ENCODE measurements at regions not wholly inside any gene's neighbourhood (a gene's known extent, or its start where the extent isn't known, plus 50 kb on each side); places are given as distances from the start of the nearest gene placed in this dataset.
"Not testable (repeated sequence)": the region's sequence is repeated elsewhere in the genome, so short reads cannot be mapped to it uniquely, and the experiment has no call there.

DNA sequence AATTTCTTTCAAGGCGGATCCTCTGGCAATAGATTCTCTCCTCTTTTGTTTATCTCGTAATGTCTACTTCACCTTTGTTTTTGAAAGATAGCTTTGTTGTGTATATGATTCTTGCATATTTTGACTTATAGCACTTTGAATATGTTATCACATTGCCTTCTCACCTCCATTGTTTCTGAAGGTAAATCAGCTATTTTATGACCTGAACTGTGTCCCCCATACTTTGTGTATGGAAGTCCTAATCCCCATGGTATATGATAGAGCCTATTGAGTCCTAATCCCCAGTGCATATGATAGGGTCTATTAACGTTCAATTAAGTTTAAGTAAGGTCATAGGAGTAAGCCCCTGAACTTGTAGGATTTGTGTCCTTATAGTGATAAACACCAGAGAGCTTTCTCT, 910.2 kb upstream of the NUDT12 start:
- Histone ChIP-seq H3K4me3 (ENCODE audit: low read length in 3 of 3) (no peak overlapping the region), H3K9me3 (ENCODE audit: control insufficient read depth in 3 of 3, low read length in 3 of 3) (peaks cover 0 to 10% (median 0%) of the 10 kb centered on the region in 3 donors), H3K4me1 (ENCODE audit: control insufficient read depth in 3 of 3, insufficient read depth in 3 of 3, low read length in 3 of 3) (no peaks in the 10 kb centered on the region), H3K27ac (ENCODE audit: low read depth, low read length) (no peak overlapping the region), H3K9ac (ENCODE audit: low read depth in 1 of 3, low read length in 3 of 3) (no peak overlapping the region), H3K27me3 (ENCODE audit: control insufficient read depth in 3 of 3, insufficient read depth in 3 of 3, low read length in 3 of 3) (no peaks in the 10 kb centered on the region), H3K36me3 (ENCODE audit: control insufficient read depth in 3 of 3, insufficient read depth in 3 of 3, low read length in 3 of 3) (no peaks in the 10 kb centered on the region)

DNA sequence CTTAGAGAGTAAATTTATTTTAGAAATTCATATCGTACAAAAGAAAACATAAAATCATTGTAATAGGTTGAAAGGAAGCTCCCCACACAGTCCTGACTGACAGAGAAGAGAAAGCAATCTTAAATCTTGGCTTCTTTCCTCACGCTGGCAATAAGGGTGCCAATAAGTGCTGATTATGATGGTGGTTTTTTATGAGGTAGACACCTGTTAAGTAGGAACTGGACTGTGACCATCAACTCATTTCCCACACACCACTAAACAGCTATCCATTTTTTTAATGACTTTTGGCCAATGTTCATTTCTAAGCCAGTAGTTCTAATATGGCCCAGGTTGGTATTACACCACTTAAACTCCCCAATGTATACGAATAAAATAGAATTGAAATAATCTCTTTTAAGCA, 893.5 kb upstream of the NUDT12 start:
- H3K27me3 ChIP-seq (ENCODE audit: control insufficient read depth in 3 of 3, insufficient read depth in 3 of 3, low read length in 3 of 3) = no peaks in the 10 kb centered on the region
- H3K36me3 ChIP-seq (ENCODE audit: control insufficient read depth in 3 of 3, insufficient read depth in 3 of 3, low read length in 3 of 3) = no peaks in the 10 kb centered on the region
- no peak overlapping the region for H3K4me3 ChIP-seq (ENCODE audit: low read length in 3 of 3)
- H3K27ac ChIP-seq (ENCODE audit: low read depth, low read length) = no peak overlapping the region
- no peak overlapping the region for H3K9ac ChIP-seq (ENCODE audit: low read depth in 1 of 3, low read length in 3 of 3)
- H3K4me1 ChIP-seq (ENCODE audit: control insufficient read depth in 3 of 3, insufficient read depth in 3 of 3, low read length in 3 of 3) = no peaks in the 10 kb centered on the region
- H3K9me3 ChIP-seq (ENCODE audit: control insufficient read depth in 3 of 3, low read length in 3 of 3) = peaks cover 0 to 7% (median 5%) of the 10 kb centered on the region in 3 donors

- Histone ChIP-seq H3K9me3 (ENCODE audit: control insufficient read depth in 3 of 3, low read length in 3 of 3) (peaks cover 0 to 3% (median 0%) of the 10 kb centered on the region in 3 donors), H3K4me3 (ENCODE audit: low read length in 3 of 3) (no peak overlapping the region), H3K36me3 (ENCODE audit: control insufficient read depth in 3 of 3, insufficient read depth in 3 of 3, low read length in 3 of 3) (no peaks in the 10 kb centered on the region), H3K9ac (ENCODE audit: low read depth in 1 of 3, low read length in 3 of 3) (no peak overlapping the region), H3K27ac (ENCODE audit: low read depth, low read length) (no peak overlapping the region), H3K4me1 (ENCODE audit: control insufficient read depth in 3 of 3, insufficient read depth in 3 of 3, low read length in 3 of 3) (no peaks in the 10 kb centered on the region), H3K27me3 (ENCODE audit: control insufficient read depth in 3 of 3, insufficient read depth in 3 of 3, low read length in 3 of 3) (no peaks in the 10 kb centered on the region)
Observed at GRCh38 chr5:104452550-104452949, 890.0 kb upstream of the NUDT12 start.

DNA sequence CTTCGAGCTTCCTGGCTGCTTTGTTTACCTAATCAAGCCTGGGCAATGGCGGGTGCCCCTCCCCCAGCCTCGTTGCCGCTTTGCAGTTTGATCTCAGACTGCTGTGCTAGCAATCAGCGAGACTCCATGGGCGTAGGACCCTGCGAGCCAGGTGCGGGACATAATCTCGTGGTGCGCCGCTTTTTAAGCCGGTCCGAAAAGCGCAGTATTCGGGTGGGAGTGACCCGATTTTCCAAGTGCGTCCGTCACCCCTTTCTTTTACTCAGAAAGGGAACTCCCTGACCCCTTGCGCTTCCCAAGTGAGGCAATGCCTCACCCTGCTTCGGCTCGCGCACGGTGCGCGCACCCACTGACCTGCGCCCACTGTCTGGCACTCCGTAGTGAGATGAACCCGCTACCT, 889.3 kb upstream of the NUDT12 start:
- H3K9me3 ChIP-seq (ENCODE audit: control insufficient read depth in 3 of 3, low read length in 3 of 3); H3K4me3 ChIP-seq (ENCODE audit: low read length in 3 of 3); H3K9ac ChIP-seq (ENCODE audit: low read depth in 1 of 3, low read length in 3 of 3); H3K36me3 ChIP-seq (ENCODE audit: control insufficient read depth in 3 of 3, insufficient read depth in 3 of 3, low read length in 3 of 3); H3K27ac ChIP-seq (ENCODE audit: low read depth, low read length); H3K4me1 ChIP-seq (ENCODE audit: control insufficient read depth in 3 of 3, insufficient read depth in 3 of 3, low read length in 3 of 3); H3K27me3 ChIP-seq (ENCODE audit: control insufficient read depth in 3 of 3, insufficient read depth in 3 of 3, low read length in 3 of 3): not testable (repeated sequence)

GRCh38 chr5:104444656-104445055, 882.1 kb upstream of the NUDT12 start:
- Histone ChIP-seq H3K4me3 (ENCODE audit: low read length in 3 of 3) (no peak overlapping the region), H3K9me3 (ENCODE audit: control insufficient read depth in 3 of 3, low read length in 3 of 3) (no peaks in the 10 kb centered on the region), H3K27me3 (ENCODE audit: control insufficient read depth in 3 of 3, insufficient read depth in 3 of 3, low read length in 3 of 3) (no peaks in the 10 kb centered on the region), H3K27ac (ENCODE audit: low read depth, low read length) (no peak overlapping the region), H3K4me1 (ENCODE audit: control insufficient read depth in 3 of 3, insufficient read depth in 3 of 3, low read length in 3 of 3) (no peaks in the 10 kb centered on the region), H3K9ac (ENCODE audit: low read depth in 1 of 3, low read length in 3 of 3) (no peak overlapping the region), H3K36me3 (ENCODE audit: control insufficient read depth in 3 of 3, insufficient read depth in 3 of 3, low read length in 3 of 3) (no peaks in the 10 kb centered on the region)

- H3K27ac ChIP-seq (ENCODE audit: low read depth, low read length) = no peak overlapping the region
- no peak overlapping the region for H3K4me3 ChIP-seq (ENCODE audit: low read length in 3 of 3)
- no peaks in the 10 kb centered on the region for H3K4me1 ChIP-seq (ENCODE audit: control insufficient read depth in 3 of 3, insufficient read depth in 3 of 3, low read length in 3 of 3)
- H3K9ac ChIP-seq (ENCODE audit: low read depth in 1 of 3, low read length in 3 of 3) = no peak overlapping the region
- no peaks in the 10 kb centered on the region for H3K9me3 ChIP-seq (ENCODE audit: control insufficient read depth in 3 of 3, low read length in 3 of 3)
- H3K27me3 ChIP-seq (ENCODE audit: control insufficient read depth in 3 of 3, insufficient read depth in 3 of 3, low read length in 3 of 3) = no peaks in the 10 kb centered on the region
- H3K36me3 ChIP-seq (ENCODE audit: control insufficient read depth in 3 of 3, insufficient read depth in 3 of 3, low read length in 3 of 3) = no peaks in the 10 kb centered on the region
Observed at GRCh38 chr5:104443706-104444105, 881.1 kb upstream of the NUDT12 start.

GRCh38 chr5:104431981-104432380, 869.4 kb upstream of the NUDT12 start:
- no peaks in the 10 kb centered on the region for H3K9me3 ChIP-seq (ENCODE audit: control insufficient read depth in 3 of 3, low read length in 3 of 3)
- no peaks in the 10 kb centered on the region for H3K27me3 ChIP-seq (ENCODE audit: control insufficient read depth in 3 of 3, insufficient read depth in 3 of 3, low read length in 3 of 3)
- no peaks in the 10 kb centered on the region for H3K36me3 ChIP-seq (ENCODE audit: control insufficient read depth in 3 of 3, insufficient read depth in 3 of 3, low read length in 3 of 3)

DNA sequence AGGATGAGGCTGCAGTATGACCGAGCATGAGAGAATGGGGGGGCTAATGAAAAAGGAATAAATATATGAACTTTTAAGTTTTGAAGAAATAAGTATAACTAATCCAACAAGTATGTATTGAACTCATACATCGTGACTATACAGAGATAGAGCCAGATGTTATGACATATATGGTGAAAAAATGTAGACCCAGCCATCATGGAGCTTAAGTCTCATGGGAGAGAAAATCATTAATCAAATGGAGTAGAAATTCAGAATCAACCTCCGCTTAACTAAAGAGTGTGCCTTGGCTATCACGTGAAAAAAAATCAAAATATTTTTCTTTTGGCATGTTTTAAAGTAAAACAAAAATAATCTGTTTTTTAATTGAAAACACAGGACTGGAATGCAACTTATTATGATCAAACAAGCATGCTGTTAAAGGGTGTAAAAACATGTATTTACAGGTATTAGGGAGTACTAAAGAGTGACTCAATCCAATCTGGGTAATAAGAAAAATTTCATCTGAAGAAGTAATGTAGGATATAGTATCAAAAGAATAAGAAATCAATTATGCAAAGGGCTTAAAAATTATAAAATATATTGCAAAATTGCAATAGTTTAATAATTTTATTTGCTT, 868.5 kb upstream of the NUDT12 start:
- H3K27me3 ChIP-seq (ENCODE audit: control insufficient read depth in 3 of 3, insufficient read depth in 3 of 3, low read length in 3 of 3) = no peaks in the 10 kb centered on the region
- no peaks in the 10 kb centered on the region for H3K9me3 ChIP-seq (ENCODE audit: control insufficient read depth in 3 of 3, low read length in 3 of 3)
- H3K4me1 ChIP-seq (ENCODE audit: control insufficient read depth in 3 of 3, insufficient read depth in 3 of 3, low read length in 3 of 3) = no peaks in the 10 kb centered on the region
- no peak overlapping the region for H3K9ac ChIP-seq (ENCODE audit: low read depth in 1 of 3, low read length in 3 of 3)
- H3K36me3 ChIP-seq (ENCODE audit: control insufficient read depth in 3 of 3, insufficient read depth in 3 of 3, low read length in 3 of 3) = no peaks in the 10 kb centered on the region
- no peak overlapping the region for H3K27ac ChIP-seq (ENCODE audit: low read depth, low read length)
- H3K4me3 ChIP-seq (ENCODE audit: low read length in 3 of 3) = no peak overlapping the region

More at GRCh38 chr5:104431981-104432380, 869.4 kb upstream of the NUDT12 start:
- Histone ChIP-seq H3K4me3 (ENCODE audit: low read length in 3 of 3) (no peak overlapping the region), H3K4me1 (ENCODE audit: control insufficient read depth in 3 of 3, insufficient read depth in 3 of 3, low read length in 3 of 3) (no peaks in the 10 kb centered on the region), H3K27ac (ENCODE audit: low read depth, low read length) (no peak overlapping the region), H3K9ac (ENCODE audit: low read depth in 1 of 3, low read length in 3 of 3) (no peak overlapping the region)

GRCh38 chr5:104429911-104430310, 867.3 kb upstream of the NUDT12 start:
- H3K27me3 ChIP-seq (ENCODE audit: control insufficient read depth in 3 of 3, insufficient read depth in 3 of 3, low read length in 3 of 3) = no peaks in the 10 kb centered on the region
- no peaks in the 10 kb centered on the region for H3K4me1 ChIP-seq (ENCODE audit: control insufficient read depth in 3 of 3, insufficient read depth in 3 of 3, low read length in 3 of 3)
- H3K4me3 ChIP-seq (ENCODE audit: low read length in 3 of 3) = no peak overlapping the region
- H3K9ac ChIP-seq (ENCODE audit: low read depth in 1 of 3, low read length in 3 of 3) = no peak overlapping the region
- H3K27ac ChIP-seq (ENCODE audit: low read depth, low read length) = no peak overlapping the region
- H3K9me3 ChIP-seq (ENCODE audit: control insufficient read depth in 3 of 3, low read length in 3 of 3) = no peaks in the 10 kb centered on the region
- no peaks in the 10 kb centered on the region for H3K36me3 ChIP-seq (ENCODE audit: control insufficient read depth in 3 of 3, insufficient read depth in 3 of 3, low read length in 3 of 3)

GRCh38 chr5:104421431-104421830, 858.8 kb upstream of the NUDT12 start:
- H3K27ac ChIP-seq (ENCODE audit: low read depth, low read length) = no peak overlapping the region
- no peak overlapping the region for H3K9ac ChIP-seq (ENCODE audit: low read depth in 1 of 3, low read length in 3 of 3)
- no peaks in the 10 kb centered on the region for H3K9me3 ChIP-seq (ENCODE audit: control insufficient read depth in 3 of 3, low read length in 3 of 3)
- H3K36me3 ChIP-seq (ENCODE audit: control insufficient read depth in 3 of 3, insufficient read depth in 3 of 3, low read length in 3 of 3) = no peaks in the 10 kb centered on the region
- H3K4me1 ChIP-seq (ENCODE audit: control insufficient read depth in 3 of 3, insufficient read depth in 3 of 3, low read length in 3 of 3) = peaks cover 0 to 6% (median 0%) of the 10 kb centered on the region in 3 donors
- no peak overlapping the region for H3K4me3 ChIP-seq (ENCODE audit: low read length in 3 of 3)
- no peaks in the 10 kb centered on the region for H3K27me3 ChIP-seq (ENCODE audit: control insufficient read depth in 3 of 3, insufficient read depth in 3 of 3, low read length in 3 of 3)
